MM.1S (cell line): ENCODE measurements at regions not wholly inside any gene's neighbourhood (a gene's known extent, or its start where the extent isn't known, plus 50 kb on each side); places are given as distances from the start of the nearest gene placed in this dataset.

Experiments
- DNase-seq: peaks from one replicate; pipeline ENCODE4 v3.0.0-alpha.2; 2015
- H2AFZ ChIP-seq: fragments of 300-600 bp; sonication (generic); 2 replicates; pipeline ENCODE4 v1.6.0; 2016; ENCODE audit warnings: antibody characterized with exemption, low read length
- H3F3A ChIP-seq: fragments of 300-600 bp; sonication (generic); 2 replicates; pipeline ENCODE4 v1.6.1; 2016; ENCODE audit warnings: mild to moderate bottlenecking, antibody characterized with exemption, low read length, moderate library complexity, mixed read lengths; ENCODE audit not compliant: insufficient read depth
- H3K27ac ChIP-seq: fragments of 300-600 bp; sonication (generic); 2 replicates; pipeline ENCODE4 v1.5.1; 2016; ENCODE audit warnings: mild to moderate bottlenecking, low read length
- H3K27me3 ChIP-seq: fragments of 300-600 bp; sonication (generic); replicated peaks from 2 replicates; pipeline ENCODE4 v1.6.0; 2016; ENCODE audit warnings: low read length; ENCODE audit not compliant: insufficient read depth
- H3K36me3 ChIP-seq: fragments of 300-600 bp; sonication (generic); replicated peaks from 2 replicates; pipeline ENCODE4 v1.6.1; 2016; ENCODE audit warnings: mild to moderate bottlenecking, low read length, mixed read lengths; ENCODE audit not compliant: insufficient read depth
- H3K4me1 ChIP-seq: fragments of 300-600 bp; sonication (generic); 2 replicates; pipeline ENCODE4 v1.6.1; 2016; ENCODE audit warnings: low read length, mixed read lengths
- H3K4me2 ChIP-seq: fragments of 300-600 bp; sonication (generic); 2 replicates; pipeline ENCODE4 v1.6.0; 2016; ENCODE audit warnings: low read depth, low read length
- H3K4me3 ChIP-seq: fragments of 300-600 bp; sonication (generic); 2 replicates; pipeline ENCODE4 v1.5.1; 2016; ENCODE audit warnings: low read length, mixed read lengths
- H3K79me2 ChIP-seq: fragments of 300-600 bp; sonication (generic); 2 replicates; pipeline ENCODE4 v1.6.1; 2016; ENCODE audit warnings: mixed run types, low read length, mixed read lengths
- H3K9ac ChIP-seq: fragments of 300-600 bp; sonication (generic); 2 replicates; pipeline ENCODE4 v1.6.1; 2016; ENCODE audit warnings: low read length, mixed read lengths
- H3K9me2 ChIP-seq: fragments of 300-600 bp; sonication (generic); replicated peaks from 2 replicates; pipeline ENCODE4 v1.6.1; 2016; ENCODE audit warnings: mild to moderate bottlenecking, low read length, mixed read lengths; ENCODE audit not compliant: insufficient read depth
- H3K9me3 ChIP-seq: fragments of 300-600 bp; sonication (generic); replicated peaks from 2 replicates; pipeline ENCODE4 v1.6.1; 2016; ENCODE audit warnings: mild to moderate bottlenecking, low read length, mixed read lengths; ENCODE audit not compliant: insufficient read depth
- H4K20me1 ChIP-seq: fragments of 300-600 bp; sonication (generic); 2 replicates; pipeline ENCODE4 v1.6.1; 2016; ENCODE audit warnings: mild to moderate bottlenecking, low read length, moderate library complexity, mixed read lengths; ENCODE audit not compliant: insufficient read depth
- CTCF ChIP-seq: fragments of 300-600 bp; sonication (generic); IDR thresholded peaks from 2 replicates; pipeline ENCODE4 v1.5.1; 2016; ENCODE audit warnings: antibody characterized with exemption, low read length, mixed read lengths
- EZH2 ChIP-seq: fragments of 300-600 bp; sonication (generic); optimal IDR thresholded peaks from 2 replicates; pipeline ENCODE3; 2017; ENCODE audit warnings: low read depth, mild to moderate bottlenecking, antibody characterized with exemption, low read length, mixed read lengths
- EZH2phosphoT487 ChIP-seq: fragments of 300-600 bp; sonication (generic); IDR thresholded peaks from 2 replicates; pipeline ENCODE4 v1.6.1; 2018; ENCODE audit warnings: antibody characterized with exemption, low read length

DNA sequence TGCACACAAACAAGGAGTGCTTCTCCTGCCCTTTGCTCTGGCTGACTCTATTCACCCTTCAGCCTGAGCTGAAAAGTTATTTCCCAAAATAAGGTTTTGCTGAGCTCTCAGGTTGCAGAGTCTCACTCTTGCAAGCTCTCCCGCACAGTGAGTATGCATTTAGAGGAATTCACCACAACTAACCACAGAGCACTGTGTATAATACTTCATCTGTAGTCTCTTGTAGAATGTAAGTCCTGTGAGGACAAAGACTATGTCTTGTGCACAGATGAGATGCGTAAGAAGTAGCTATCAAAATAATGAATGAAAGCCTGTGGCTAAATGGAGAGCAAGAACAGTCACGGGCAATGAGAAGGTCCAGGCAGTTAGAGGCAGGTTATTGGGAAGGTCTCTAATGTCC, 156.5 kb upstream of the SLCO3A1 start:
- Histone ChIP-seq H4K20me1 (no peaks in the 10 kb centered on the region), H3K4me3 (no peak overlapping the region), H3K9me3 (no peaks in the 10 kb centered on the region), H3K36me3 (no peaks in the 10 kb centered on the region), H2AFZ (no peak overlapping the region), H3F3A (no peaks in the 10 kb centered on the region), H3K27ac (no peak overlapping the region), H3K4me2 (no peak overlapping the region), H3K9ac (no peak overlapping the region), H3K9me2 (no peaks in the 10 kb centered on the region), H3K4me1 (no peaks in the 10 kb centered on the region), H3K79me2 (no peaks in the 10 kb centered on the region), H3K27me3 (no peaks in the 10 kb centered on the region)
- TF ChIP-seq CTCF, result no peak
- no peak for TF ChIP-seq EZH2phosphoT487
- TF ChIP-seq EZH2, result no peak
- no peak for DNase-seq

- H3K4me2 ChIP-seq, result no peak overlapping the region
- H3K4me3 ChIP-seq, result no peak overlapping the region
- H3K79me2 ChIP-seq, result no peaks in the 10 kb centered on the region
- no peaks in the 10 kb centered on the region for H3K27me3 ChIP-seq
- no peaks in the 10 kb centered on the region for H3K9me2 ChIP-seq
- H3K27ac ChIP-seq, result no peak overlapping the region
- H3F3A ChIP-seq, result no peaks in the 10 kb centered on the region
- no peaks in the 10 kb centered on the region for H3K9me3 ChIP-seq
- H3K4me1 ChIP-seq, result no peaks in the 10 kb centered on the region
- H3K36me3 ChIP-seq, result no peaks in the 10 kb centered on the region
- no peaks in the 10 kb centered on the region for H4K20me1 ChIP-seq
- TF ChIP-seq EZH2 (no peak), CTCF (no peak), EZH2phosphoT487 (no peak)
- no peak for DNase-seq
- no peak overlapping the region for H3K9ac ChIP-seq
- no peak overlapping the region for H2AFZ ChIP-seq
Observed at GRCh38 chr15:91698241-91698640, 155.3 kb upstream of the SLCO3A1 start.

GRCh38 chr15:91699741-91700140, 153.8 kb upstream of the SLCO3A1 start:
- Histone ChIP-seq H3K9me2 (no peaks in the 10 kb centered on the region), H4K20me1 (no peaks in the 10 kb centered on the region), H3K4me1 (no peaks in the 10 kb centered on the region), H3K9ac (no peak overlapping the region), H2AFZ (no peak overlapping the region), H3K79me2 (no peaks in the 10 kb centered on the region), H3F3A (no peaks in the 10 kb centered on the region), H3K27me3 (no peaks in the 10 kb centered on the region), H3K4me3 (no peak overlapping the region), H3K9me3 (no peaks in the 10 kb centered on the region), H3K4me2 (no peak overlapping the region), H3K27ac (no peak overlapping the region), H3K36me3 (no peaks in the 10 kb centered on the region)
- TF ChIP-seq CTCF, result no peak
- TF ChIP-seq EZH2phosphoT487, result no peak
- TF ChIP-seq EZH2, result no peak
- no peak for DNase-seq
